ENCODE measurements at regions not wholly inside any gene's neighbourhood (a gene's known extent, or its start where the extent isn't known, plus 50 kb on each side); places are given as distances from the start of the nearest gene placed in this dataset.
"Not testable (repeated sequence)": the region's sequence is repeated elsewhere in the genome, so short reads cannot be mapped to it uniquely, and the experiment has no call there.

GRCh38 chr9:85451680-85452079 is 290.1 kb downstream of the AGTPBP1 start:
- H3K4me1 ChIP-seq (ENCODE audit: control insufficient read depth, low read depth, low read length), result no peaks in the 10 kb centered on the region
- H3K27me3 ChIP-seq (ENCODE audit: control insufficient read depth, insufficient read depth, low read length), result no peaks in the 10 kb centered on the region
- no peaks in the 10 kb centered on the region for H3K9me3 ChIP-seq (ENCODE audit: control insufficient read depth, low read depth, low read length)
- H3K9ac ChIP-seq (ENCODE audit: low read length), result no peak overlapping the region
- no peaks in the 10 kb centered on the region for H3K36me3 ChIP-seq (ENCODE audit: control insufficient read depth, low read depth, low read length)
- no peak overlapping the region for H3K4me3 ChIP-seq (ENCODE audit: low read length)
- H3K27ac ChIP-seq (ENCODE audit: low read length), result no peak overlapping the region

DNA sequence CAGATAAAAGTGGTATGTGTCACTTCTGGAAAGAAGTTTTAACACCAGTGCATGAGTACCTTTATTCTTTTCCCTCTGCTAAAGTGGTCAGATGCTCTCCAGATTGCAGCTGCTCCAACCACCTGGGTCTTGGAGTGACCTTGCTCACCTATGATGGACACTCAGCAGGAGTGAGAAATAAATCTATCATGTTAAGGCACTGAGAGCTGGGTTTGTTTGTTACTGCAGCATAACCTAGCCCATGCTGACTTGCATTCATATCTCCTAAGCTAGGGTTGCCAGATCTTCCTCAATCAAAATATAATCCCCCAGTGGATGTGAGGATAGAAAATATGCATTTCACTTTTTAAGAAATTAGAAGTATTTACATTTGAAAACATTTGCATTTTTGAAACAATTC is 295.9 kb downstream of the AGTPBP1 start:
- Histone ChIP-seq H3K4me1 (ENCODE audit: control insufficient read depth, low read depth, low read length) (no peaks in the 10 kb centered on the region), H3K9ac (ENCODE audit: low read length) (no peak overlapping the region), H3K9me3 (ENCODE audit: control insufficient read depth, low read depth, low read length) (no peaks in the 10 kb centered on the region), H3K36me3 (ENCODE audit: control insufficient read depth, low read depth, low read length) (no peaks in the 10 kb centered on the region), H3K4me3 (ENCODE audit: low read length) (no peak overlapping the region), H3K27ac (ENCODE audit: low read length) (no peak overlapping the region), H3K27me3 (ENCODE audit: control insufficient read depth, insufficient read depth, low read length) (no peaks in the 10 kb centered on the region)

DNA sequence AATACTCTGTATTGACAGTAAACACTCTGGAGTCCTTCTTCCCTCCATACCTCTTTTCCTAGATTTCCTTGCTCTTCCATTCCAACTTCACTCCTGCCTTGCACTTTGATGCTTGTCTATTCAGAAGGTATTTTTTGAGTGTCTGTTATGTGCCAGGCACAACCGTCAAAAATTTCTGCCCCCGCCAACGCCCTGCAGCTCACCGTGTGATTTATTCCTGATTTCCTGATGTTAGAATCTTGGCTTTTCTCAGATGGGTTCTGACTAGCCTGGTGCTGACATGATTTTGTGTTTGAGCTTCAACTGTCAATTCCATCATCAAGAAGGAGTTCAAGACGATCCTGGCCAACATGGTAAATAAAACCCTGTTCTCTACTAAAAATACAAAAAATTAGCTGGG is 297.5 kb downstream of the AGTPBP1 start:
- no peaks in the 10 kb centered on the region for H3K27me3 ChIP-seq (ENCODE audit: control insufficient read depth, insufficient read depth, low read length)
- no peak overlapping the region for H3K27ac ChIP-seq (ENCODE audit: low read length)
- no peaks in the 10 kb centered on the region for H3K9me3 ChIP-seq (ENCODE audit: control insufficient read depth, low read depth, low read length)

GRCh38 chr9:85443190-85443598 is 298.6 kb downstream of the AGTPBP1 start:
- Histone ChIP-seq H3K4me3 (ENCODE audit: low read length) (no peak overlapping the region), H3K4me1 (ENCODE audit: control insufficient read depth, low read depth, low read length) (no peaks in the 10 kb centered on the region), H3K9ac (ENCODE audit: low read length) (no peak overlapping the region), H3K27ac (ENCODE audit: low read length) (no peak overlapping the region), H3K36me3 (ENCODE audit: control insufficient read depth, low read depth, low read length) (no peaks in the 10 kb centered on the region), H3K9me3 (ENCODE audit: control insufficient read depth, low read depth, low read length) (no peaks in the 10 kb centered on the region), H3K27me3 (ENCODE audit: control insufficient read depth, insufficient read depth, low read length) (no peaks in the 10 kb centered on the region)

More for the DNA sequence above, 297.5 kb downstream of the AGTPBP1 start:
- H3K4me3 ChIP-seq (ENCODE audit: low read length), result no peak overlapping the region
- H3K9ac ChIP-seq (ENCODE audit: low read length), result no peak overlapping the region
- H3K36me3 ChIP-seq (ENCODE audit: control insufficient read depth, low read depth, low read length), result no peaks in the 10 kb centered on the region
- H3K4me1 ChIP-seq (ENCODE audit: control insufficient read depth, low read depth, low read length), result no peaks in the 10 kb centered on the region

DNA sequence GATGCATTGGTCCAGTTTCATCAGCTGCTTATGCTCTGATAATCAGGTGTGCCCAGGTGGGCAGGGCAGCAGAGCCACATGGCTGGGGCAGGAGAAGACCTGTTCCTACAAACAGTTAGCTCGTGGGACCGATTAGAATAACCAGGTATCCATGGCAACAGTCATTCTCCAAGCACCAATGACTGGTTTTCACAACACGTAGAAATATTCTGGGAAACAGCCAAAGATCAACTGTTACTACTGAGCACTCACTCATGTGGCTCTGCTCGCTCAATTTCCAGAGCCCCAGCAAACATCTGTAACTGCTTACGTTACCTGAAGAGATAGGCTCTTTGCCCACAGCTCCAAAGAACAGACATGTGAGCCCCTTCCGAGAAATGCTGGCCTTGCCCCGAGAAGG is 302.0 kb downstream of the AGTPBP1 start:
- no peaks in the 10 kb centered on the region for H3K9me3 ChIP-seq (ENCODE audit: control insufficient read depth, low read depth, low read length)
- H3K9ac ChIP-seq (ENCODE audit: low read length), result no peak overlapping the region

GRCh38 chr9:85433956-85434355 is 307.8 kb downstream of the AGTPBP1 start:
- not testable (repeated sequence) for H3K4me1 ChIP-seq (ENCODE audit: control insufficient read depth, low read depth, low read length); H3K27ac ChIP-seq (ENCODE audit: low read length); H3K27me3 ChIP-seq (ENCODE audit: control insufficient read depth, insufficient read depth, low read length); H3K9ac ChIP-seq (ENCODE audit: low read length); H3K9me3 ChIP-seq (ENCODE audit: control insufficient read depth, low read depth, low read length); H3K36me3 ChIP-seq (ENCODE audit: control insufficient read depth, low read depth, low read length); H3K4me3 ChIP-seq (ENCODE audit: low read length)

More for the DNA sequence above, 302.0 kb downstream of the AGTPBP1 start:
- Histone ChIP-seq H3K4me1 (ENCODE audit: control insufficient read depth, low read depth, low read length) (no peaks in the 10 kb centered on the region), H3K4me3 (ENCODE audit: low read length) (no peak overlapping the region), H3K27me3 (ENCODE audit: control insufficient read depth, insufficient read depth, low read length) (no peaks in the 10 kb centered on the region), H3K27ac (ENCODE audit: low read length) (no peak overlapping the region), H3K36me3 (ENCODE audit: control insufficient read depth, low read depth, low read length) (no peaks in the 10 kb centered on the region)

DNA sequence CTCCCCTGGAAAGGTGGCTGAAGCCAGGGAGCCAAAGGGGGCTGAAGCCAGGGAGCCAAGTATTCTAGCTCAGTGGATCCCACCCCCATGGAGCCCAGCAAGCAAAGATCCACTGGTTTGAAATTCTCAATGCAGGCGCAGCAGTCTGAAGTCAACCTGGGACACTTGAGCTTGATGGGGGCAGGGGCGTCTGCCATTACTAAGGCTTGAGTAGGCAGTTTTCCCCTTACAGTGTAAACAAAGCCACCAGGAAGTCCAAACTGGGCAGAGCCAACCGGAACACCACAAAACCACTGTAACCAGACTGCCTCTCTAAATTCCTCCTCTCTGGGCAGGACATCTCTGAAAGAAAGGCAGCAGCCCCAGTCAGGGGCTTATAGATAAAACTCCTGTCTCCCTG is 308.2 kb downstream of the AGTPBP1 start:
- not testable (repeated sequence) for H3K9me3 ChIP-seq (ENCODE audit: control insufficient read depth, low read depth, low read length); H3K36me3 ChIP-seq (ENCODE audit: control insufficient read depth, low read depth, low read length); H3K27ac ChIP-seq (ENCODE audit: low read length); H3K4me1 ChIP-seq (ENCODE audit: control insufficient read depth, low read depth, low read length); H3K27me3 ChIP-seq (ENCODE audit: control insufficient read depth, insufficient read depth, low read length); H3K4me3 ChIP-seq (ENCODE audit: low read length); H3K9ac ChIP-seq (ENCODE audit: low read length)

DNA sequence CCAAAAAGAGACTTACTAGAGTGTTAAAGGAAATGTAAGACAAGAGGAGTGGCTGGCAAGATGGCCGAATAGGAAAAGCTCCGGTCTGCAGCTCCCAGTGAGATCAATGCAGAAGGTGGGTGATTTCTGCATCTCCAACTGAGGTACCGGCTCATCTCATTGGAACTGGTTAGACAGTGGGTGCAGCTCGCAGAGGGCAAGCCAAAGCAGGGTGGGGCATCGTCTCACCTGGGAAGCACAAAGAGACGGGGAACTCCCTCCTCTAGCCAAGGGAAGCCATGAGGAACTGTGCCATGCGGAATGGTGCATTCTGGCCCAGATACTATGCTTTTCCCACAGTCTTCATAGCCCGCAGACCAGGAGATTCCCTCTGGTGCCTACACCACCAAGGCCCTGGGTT is 308.7 kb downstream of the AGTPBP1 start:
- Histone ChIP-seq H3K9ac (ENCODE audit: low read length) (no peak overlapping the region), H3K36me3 (ENCODE audit: control insufficient read depth, low read depth, low read length) (no peaks in the 10 kb centered on the region), H3K9me3 (ENCODE audit: control insufficient read depth, low read depth, low read length) (no peaks in the 10 kb centered on the region), H3K4me1 (ENCODE audit: control insufficient read depth, low read depth, low read length) (no peaks in the 10 kb centered on the region), H3K4me3 (ENCODE audit: low read length) (no peak overlapping the region), H3K27ac (ENCODE audit: low read length) (no peak overlapping the region), H3K27me3 (ENCODE audit: control insufficient read depth, insufficient read depth, low read length) (no peaks in the 10 kb centered on the region)

DNA sequence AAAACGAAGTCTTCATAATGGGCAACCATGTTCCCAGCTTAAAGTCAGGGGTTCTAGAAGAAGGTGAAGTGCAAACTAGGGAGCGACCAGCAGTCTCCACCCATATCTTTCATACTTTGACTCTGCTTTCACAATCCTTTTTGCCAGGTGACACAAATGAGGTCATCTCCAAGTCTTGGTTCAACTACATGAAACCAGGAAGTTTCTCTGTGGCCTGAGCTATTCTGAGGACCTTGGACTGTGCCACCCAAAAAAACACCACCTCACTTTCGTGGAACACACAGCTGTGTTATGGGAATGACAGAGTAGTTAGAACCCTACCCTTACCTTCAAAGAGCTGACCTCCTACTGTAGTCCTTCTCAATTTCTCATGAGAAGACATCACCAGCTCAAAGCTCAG is 309.2 kb downstream of the AGTPBP1 start:
- no peak overlapping the region for H3K4me3 ChIP-seq (ENCODE audit: low read length)
- H3K4me1 ChIP-seq (ENCODE audit: control insufficient read depth, low read depth, low read length), result no peaks in the 10 kb centered on the region
- no peak overlapping the region for H3K27ac ChIP-seq (ENCODE audit: low read length)
- no peaks in the 10 kb centered on the region for H3K36me3 ChIP-seq (ENCODE audit: control insufficient read depth, low read depth, low read length)
- H3K27me3 ChIP-seq (ENCODE audit: control insufficient read depth, insufficient read depth, low read length), result no peaks in the 10 kb centered on the region
- H3K9me3 ChIP-seq (ENCODE audit: control insufficient read depth, low read depth, low read length), result no peaks in the 10 kb centered on the region
- H3K9ac ChIP-seq (ENCODE audit: low read length), result no peak overlapping the region

GRCh38 chr9:85431339-85432102 is 310.2 kb downstream of the AGTPBP1 start:
- Histone ChIP-seq H3K27me3 (ENCODE audit: control insufficient read depth, insufficient read depth, low read length) (no peaks in the 10 kb centered on the region), H3K36me3 (ENCODE audit: control insufficient read depth, low read depth, low read length) (no peaks in the 10 kb centered on the region), H3K4me1 (ENCODE audit: control insufficient read depth, low read depth, low read length) (no peaks in the 10 kb centered on the region), H3K27ac (ENCODE audit: low read length) (no peak overlapping the region), H3K9me3 (ENCODE audit: control insufficient read depth, low read depth, low read length) (no peaks in the 10 kb centered on the region), H3K4me3 (ENCODE audit: low read length) (no peak overlapping the region), H3K9ac (ENCODE audit: low read length) (no peak overlapping the region)

DNA sequence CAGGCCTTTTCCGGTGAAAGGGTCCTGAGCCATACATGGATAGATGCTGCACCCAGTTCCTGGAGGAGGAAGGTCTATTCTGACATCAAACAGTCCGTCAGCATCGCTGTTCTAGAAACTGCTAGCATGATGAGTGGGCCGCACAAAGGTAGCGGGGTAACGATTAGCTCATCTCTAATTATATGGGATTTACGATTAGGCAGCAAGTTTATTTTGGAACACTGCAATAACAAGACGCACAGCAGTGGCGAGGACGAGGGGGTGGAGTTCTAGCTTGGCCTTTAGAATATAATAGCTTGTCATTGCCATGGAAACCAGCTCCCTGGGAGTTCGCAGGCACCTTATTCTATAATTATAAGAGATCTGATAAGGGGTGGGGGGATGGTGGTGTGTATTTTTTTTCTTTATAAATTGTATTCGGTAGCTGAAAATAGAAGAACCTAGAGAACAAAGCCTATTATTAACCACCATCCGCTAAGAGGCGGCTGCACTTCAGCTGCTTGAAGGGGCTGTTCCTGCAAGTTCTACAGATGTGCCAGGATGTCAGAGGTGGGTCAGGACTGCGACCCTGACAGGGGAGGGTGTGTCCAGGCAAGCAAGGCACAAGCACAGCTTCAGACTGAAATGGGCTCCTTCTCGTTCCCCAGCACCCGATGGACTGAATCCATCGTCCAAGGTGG is 311.0 kb downstream of the AGTPBP1 start:
- Histone ChIP-seq H3K27me3 (ENCODE audit: control insufficient read depth, insufficient read depth, low read length) (no peaks in the 10 kb centered on the region), H3K4me1 (ENCODE audit: control insufficient read depth, low read depth, low read length) (no peaks in the 10 kb centered on the region), H3K9ac (ENCODE audit: low read length) (no peak overlapping the region), H3K9me3 (ENCODE audit: control insufficient read depth, low read depth, low read length) (no peaks in the 10 kb centered on the region), H3K4me3 (ENCODE audit: low read length) (no peak overlapping the region), H3K27ac (ENCODE audit: low read length) (no peak overlapping the region), H3K36me3 (ENCODE audit: control insufficient read depth, low read depth, low read length) (no peaks in the 10 kb centered on the region)

- Histone ChIP-seq H3K27me3 (ENCODE audit: control insufficient read depth, insufficient read depth, low read length) (no peaks in the 10 kb centered on the region), H3K4me3 (ENCODE audit: low read length) (no peak overlapping the region), H3K4me1 (ENCODE audit: control insufficient read depth, low read depth, low read length) (no peaks in the 10 kb centered on the region), H3K36me3 (ENCODE audit: control insufficient read depth, low read depth, low read length) (no peaks in the 10 kb centered on the region), H3K27ac (ENCODE audit: low read length) (no peak overlapping the region), H3K9me3 (ENCODE audit: control insufficient read depth, low read depth, low read length) (no peaks in the 10 kb centered on the region), H3K9ac (ENCODE audit: low read length) (no peak overlapping the region)
Measured at GRCh38 chr9:85428230-85428629, 313.5 kb downstream of the AGTPBP1 start.
